IMR-90 (cell line): ENCODE measurements at regions not wholly inside any gene's neighbourhood (a gene's known extent, or its start where the extent isn't known, plus 50 kb on each side); places are given as distances from the start of the nearest gene placed in this dataset.

ENCODE experiments used
- CEBPB ChIP-seq: IDR thresholded peaks from 2 replicates; pipeline ENCODE4 v1.6.1; 2012; ENCODE audit warnings: low read depth, low read length, improper control_type of control experiment
- CHD1 ChIP-seq: IDR thresholded peaks from 2 replicates; pipeline ENCODE4 v1.6.1; 2012; ENCODE audit warnings: low read depth, low read length, improper control_type of control experiment
- ELK1 ChIP-seq: fragments of 150-350 bp; IDR thresholded peaks from 2 replicates; pipeline ENCODE4 v1.6.1; 2016; ENCODE audit warnings: low read depth, mild to moderate bottlenecking, low read length, moderate library complexity, borderline replicate concordance
- FOS ChIP-seq: fragments of 150-350 bp; IDR thresholded peaks from 2 replicates; pipeline ENCODE4 v1.6.1; 2016; ENCODE audit warnings: low read depth, low read length
- MAFK ChIP-seq: IDR thresholded peaks from 2 replicates; pipeline ENCODE4 v1.6.1; 2012; ENCODE audit warnings: low read depth, low read length, improper control_type of control experiment
- MAZ ChIP-seq: IDR thresholded peaks from 2 replicates; pipeline ENCODE4 v1.6.1; 2012; ENCODE audit warnings: low read depth, mild to moderate bottlenecking, low read length, improper control_type of control experiment, moderate library complexity, borderline replicate concordance
- MXI1 ChIP-seq: IDR thresholded peaks from 2 replicates; pipeline ENCODE4 v1.6.1; 2012; ENCODE audit warnings: low read depth, mild to moderate bottlenecking, low read length, moderate library complexity, borderline replicate concordance
- NFE2L2 ChIP-seq: fragments of 150-350 bp; IDR thresholded peaks from 2 replicates; pipeline ENCODE4 v1.6.1; 2016; ENCODE audit warnings: low read depth, mild to moderate bottlenecking, low read length
- POLR2A ChIP-seq: IDR thresholded peaks from 2 replicates; pipeline ENCODE4 v1.6.1; 2012; ENCODE audit warnings: mild to moderate bottlenecking, low read depth, low read length
- RCOR1 ChIP-seq: IDR thresholded peaks from 2 replicates; pipeline ENCODE4 v1.6.1; 2012; ENCODE audit warnings: mild to moderate bottlenecking, low read length, improper control_type of control experiment; ENCODE audit not compliant: insufficient replicate concordance
- RFX5 ChIP-seq: IDR thresholded peaks from 2 replicates; pipeline ENCODE4 v1.8.0; 2012; ENCODE audit warnings: low read depth, mild to moderate bottlenecking, low read length, moderate library complexity
- SMC3 ChIP-seq: fragments of 150-350 bp; IDR thresholded peaks from 2 replicates; pipeline ENCODE4 v1.6.1; 2016; ENCODE audit warnings: low read depth, mild to moderate bottlenecking, antibody characterized with exemption, low read length, moderate library complexity
- USF2 ChIP-seq: fragments of 150-350 bp; IDR thresholded peaks from 2 replicates; pipeline ENCODE4 v1.6.1; 2017; ENCODE audit warnings: mild to moderate bottlenecking, antibody characterized with exemption, low read length, low read depth
- TF ChIP-seq, protein P1 (sequence below): conservative IDR thresholded peaks from 2 replicates; pipeline ENCODE4 v1.5.1; 2012; ENCODE audit warnings: mild to moderate bottlenecking, low read depth, low read length, improper control_type of control experiment

- TF ChIP-seq SMC3 (no peak), NFE2L2 (no peak), CEBPB (no peak), POLR2A (no peak), USF2 (no peak), RFX5 (no peak), MAZ (no peak), RCOR1 (no peak), MAFK (no peak), CHD1 (no peak), FOS (no peak), MXI1 (no peak), ELK1 (no peak)
- TF ChIP-seq, protein P1, sequence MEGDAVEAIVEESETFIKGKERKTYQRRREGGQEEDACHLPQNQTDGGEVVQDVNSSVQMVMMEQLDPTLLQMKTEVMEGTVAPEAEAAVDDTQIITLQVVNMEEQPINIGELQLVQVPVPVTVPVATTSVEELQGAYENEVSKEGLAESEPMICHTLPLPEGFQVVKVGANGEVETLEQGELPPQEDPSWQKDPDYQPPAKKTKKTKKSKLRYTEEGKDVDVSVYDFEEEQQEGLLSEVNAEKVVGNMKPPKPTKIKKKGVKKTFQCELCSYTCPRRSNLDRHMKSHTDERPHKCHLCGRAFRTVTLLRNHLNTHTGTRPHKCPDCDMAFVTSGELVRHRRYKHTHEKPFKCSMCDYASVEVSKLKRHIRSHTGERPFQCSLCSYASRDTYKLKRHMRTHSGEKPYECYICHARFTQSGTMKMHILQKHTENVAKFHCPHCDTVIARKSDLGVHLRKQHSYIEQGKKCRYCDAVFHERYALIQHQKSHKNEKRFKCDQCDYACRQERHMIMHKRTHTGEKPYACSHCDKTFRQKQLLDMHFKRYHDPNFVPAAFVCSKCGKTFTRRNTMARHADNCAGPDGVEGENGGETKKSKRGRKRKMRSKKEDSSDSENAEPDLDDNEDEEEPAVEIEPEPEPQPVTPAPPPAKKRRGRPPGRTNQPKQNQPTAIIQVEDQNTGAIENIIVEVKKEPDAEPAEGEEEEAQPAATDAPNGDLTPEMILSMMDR: no peak
These were observed 65.7 kb downstream of the IRX2 start for GRCh38 chr5:2685651-2686272.
